Parathyroid adenoma (tissue), 2 donors: ENCODE measurements at regions not wholly inside any gene's neighbourhood (a gene's known extent, or its start where the extent isn't known, plus 50 kb on each side); places are given as distances from the start of the nearest gene placed in this dataset.

Experiments
- H2AFZ ChIP-seq: fragments of 300-600 bp; sonication (generic); one replicate; pipeline ENCODE4 v1.7.0; 2017; ENCODE audit warnings: antibody characterized with exemption, mild to moderate bottlenecking
- H3K27ac ChIP-seq: fragments of 300-600 bp; sonication (generic); one replicate; pipeline ENCODE4 v1.7.0; 2017
- H3K27me3 ChIP-seq: fragments of 300-600 bp; sonication (generic); one replicate; pipeline ENCODE4 v1.7.0; 2017; ENCODE audit warnings: low read length; ENCODE audit not compliant: control insufficient read depth, insufficient read depth
- H3K36me3 ChIP-seq: fragments of 300-600 bp; sonication (generic); one replicate; pipeline ENCODE4 v1.7.0; 2017; ENCODE audit warnings: low read length; ENCODE audit not compliant: control insufficient read depth, insufficient read depth
- H3K4me1 ChIP-seq: fragments of 300-600 bp; sonication (generic); one replicate; pipeline ENCODE4 v1.7.0; 2017; ENCODE audit warnings: control low read depth
- H3K4me2 ChIP-seq: fragments of 300-600 bp; sonication (generic); one replicate; pipeline ENCODE4 v1.7.0; 2017; ENCODE audit warnings: low read length
- H3K4me3 ChIP-seq: fragments of 300-600 bp; sonication (generic); one replicate; pipeline ENCODE4 v1.7.0; 2017; ENCODE audit warnings: low read depth, low read length
- H3K79me2 ChIP-seq: fragments of 300-600 bp; sonication (generic); one replicate; pipeline ENCODE4 v1.7.0; 2017; ENCODE audit warnings: control low read depth
- H3K9ac ChIP-seq: fragments of 300-600 bp; sonication (generic); one replicate; pipeline ENCODE4 v1.7.0; 2017; ENCODE audit warnings: mild to moderate bottlenecking
- H3K9me3 ChIP-seq: fragments of 300-600 bp; sonication (generic); one replicate; pipeline ENCODE4 v1.7.0; 2017; ENCODE audit warnings: low read length; ENCODE audit not compliant: control insufficient read depth
- CTCF ChIP-seq: fragments of 300-600 bp; sonication (generic); IDR thresholded peaks from one replicate; pipeline ENCODE4 v1.7.0; 2017; ENCODE audit warnings: antibody characterized with exemption, mild to moderate bottlenecking
- donor health status: primary hyperparathyroidism.

GRCh38 chr7:41428381-41428780 is 274.5 kb downstream of the INHBA start:
- no peak overlapping the region for H3K4me2 ChIP-seq
- no peaks in the 10 kb centered on the region for H3K79me2 ChIP-seq
- no peaks in the 10 kb centered on the region for H3K36me3 ChIP-seq
- H3K27ac ChIP-seq = no peak overlapping the region
- no peaks in the 10 kb centered on the region for H3K4me1 ChIP-seq
- H3K27me3 ChIP-seq = no peaks in the 10 kb centered on the region
- TF ChIP-seq CTCF = no peak
- no peak overlapping the region for H3K9ac ChIP-seq
- no peak overlapping the region for H3K4me3 ChIP-seq
- H2AFZ ChIP-seq = no peak overlapping the region
- no peaks in the 10 kb centered on the region for H3K9me3 ChIP-seq

- Histone ChIP-seq H3K27ac (no peak overlapping the region), H3K9me3 (no peaks in the 10 kb centered on the region), H3K4me2 (no peak overlapping the region), H3K27me3 (no peaks in the 10 kb centered on the region), H2AFZ (no peak overlapping the region), H3K79me2 (no peaks in the 10 kb centered on the region), H3K9ac (no peak overlapping the region), H3K4me3 (no peak overlapping the region), H3K36me3 (no peaks in the 10 kb centered on the region), H3K4me1 (no peaks in the 10 kb centered on the region)
- TF ChIP-seq CTCF = no peak
These were observed 277.0 kb downstream of the INHBA start for GRCh38 chr7:41425926-41426325.

GRCh38 chr7:41421056-41421455 is 281.8 kb downstream of the INHBA start:
- no peaks in the 10 kb centered on the region for H3K27me3 ChIP-seq
- no peaks in the 10 kb centered on the region for H3K79me2 ChIP-seq
- no peaks in the 10 kb centered on the region for H3K9me3 ChIP-seq
- H2AFZ ChIP-seq = no peak overlapping the region
- no peak overlapping the region for H3K27ac ChIP-seq
- H3K36me3 ChIP-seq = no peaks in the 10 kb centered on the region
- no peak for TF ChIP-seq CTCF
- no peak overlapping the region for H3K9ac ChIP-seq
- no peak overlapping the region for H3K4me3 ChIP-seq
- no peak overlapping the region for H3K4me2 ChIP-seq
- H3K4me1 ChIP-seq = no peaks in the 10 kb centered on the region

GRCh38 chr7:41420421-41420820 is 282.5 kb downstream of the INHBA start:
- Histone ChIP-seq H3K9ac (no peak overlapping the region), H3K4me3 (no peak overlapping the region), H3K27me3 (no peaks in the 10 kb centered on the region), H3K4me2 (no peak overlapping the region), H3K27ac (no peak overlapping the region), H3K4me1 (no peaks in the 10 kb centered on the region), H3K9me3 (no peaks in the 10 kb centered on the region), H2AFZ (no peak overlapping the region), H3K36me3 (no peaks in the 10 kb centered on the region), H3K79me2 (no peaks in the 10 kb centered on the region)
- no peak for TF ChIP-seq CTCF

- H3K36me3 ChIP-seq = no peaks in the 10 kb centered on the region
- H3K4me1 ChIP-seq = no peaks in the 10 kb centered on the region
- H3K9me3 ChIP-seq = no peaks in the 10 kb centered on the region
- no peak overlapping the region for H2AFZ ChIP-seq
- no peak overlapping the region for H3K4me2 ChIP-seq
- no peaks in the 10 kb centered on the region for H3K79me2 ChIP-seq
- no peak for TF ChIP-seq CTCF
- no peak overlapping the region for H3K4me3 ChIP-seq
- H3K27ac ChIP-seq = no peak overlapping the region
- no peaks in the 10 kb centered on the region for H3K27me3 ChIP-seq
- no peak overlapping the region for H3K9ac ChIP-seq
These were observed 284.6 kb downstream of the INHBA start for GRCh38 chr7:41418337-41418736.
